ENCODE measurements at regions not wholly inside any gene's neighbourhood (a gene's known extent, or its start where the extent isn't known, plus 50 kb on each side); places are given as distances from the start of the nearest gene placed in this dataset.
A peak's percentile ranks its signal among the peaks of the same experiment; 100 is the strongest.

- no peak overlapping the region for H2AFZ ChIP-seq (ENCODE audit: low read length)
- H3K27ac Mint-ChIP-seq: peak overlapping the region in 1 of 3 experiments; percentile 44; a peak in 1 of 7 replicates
- H2BK15ac ChIP-seq (ENCODE audit: low read depth, low read length): no peak overlapping the region
Observed at GRCh38 chr1:55275151-55275748, 60.1 kb upstream of the USP24 start.

More at GRCh38 chr1:55275151-55275748, 60.1 kb upstream of the USP24 start:
- no peak overlapping the region for H2AK5ac ChIP-seq (ENCODE audit: insufficient read length, low read length)
- no peaks in the 10 kb centered on the region for H3K23me2 ChIP-seq (ENCODE audit: insufficient read length, low read depth, low read length, poor library complexity, severe bottlenecking)
- no peak overlapping the region for H2BK20ac ChIP-seq (ENCODE audit: low read depth, low read length, poor library complexity, severe bottlenecking)
- Mint-ChIP-seq H3K4me3 (no peak overlapping the region; a peak in 1 of 5 replicates), H3K9me3 (no peaks in the 10 kb centered on the region), H3K4me1 (peaks cover 17 to 23% of the 10 kb centered on the region in 2 experiments), H3K36me3 (ENCODE audit: insufficient read depth in 1 of 3, low read depth in 3 of 3) (no peaks in the 10 kb centered on the region), H3K27me3 (ENCODE audit: low read depth) (peaks cover 6% of the 10 kb centered on the region; the same call in 1 of the 2 replicates)
- no peak overlapping the region for H2BK120ac ChIP-seq (ENCODE audit: low read depth, low read length, poor library complexity, severe bottlenecking)
- no peak overlapping the region for H2BK12ac ChIP-seq (ENCODE audit: insufficient read length, low read depth, low read length)
- DNase-seq: no peak
- H4K8ac ChIP-seq (replicated peaks; ENCODE audit: insufficient read length, low read depth, low read length): no peak overlapping the region
- H3K4ac ChIP-seq (ENCODE audit: low read depth, low read length): no peak overlapping the region
- H3K79me2 ChIP-seq (ENCODE audit: insufficient read depth, low read length): no peaks in the 10 kb centered on the region
- no peaks in the 10 kb centered on the region for H3K27me3 ChIP-seq (ENCODE audit: insufficient read depth, low read length)
- no CpG with 5 or more reads among the region's 12 CpGs for WGBS (ENCODE audit: extremely low coverage, insufficient read length, low lambda C conversion rate)
- no peak overlapping the region for H3K18ac ChIP-seq (ENCODE audit: insufficient read length, low read depth, low read length)
- no peak overlapping the region for H4K91ac ChIP-seq (ENCODE audit: insufficient read length, low read depth, low read length)
- H3T11ph ChIP-seq (ENCODE audit: low read length): no peak overlapping the region
- H3K9ac ChIP-seq (ENCODE audit: extremely low read depth, insufficient read length, low read length): no peak overlapping the region
- H3K14ac ChIP-seq (ENCODE audit: insufficient read depth, low read length): no peak overlapping the region
- no peak overlapping the region for H3K27ac ChIP-seq (ENCODE audit: insufficient read length, low read depth, low read length)
- no peak overlapping the region for H3K56ac ChIP-seq (ENCODE audit: insufficient read length, low read depth, low read length)
- H3K23ac ChIP-seq (ENCODE audit: insufficient read length, low read depth, low read length): no peak overlapping the region
- H4K5ac ChIP-seq (ENCODE audit: insufficient read length, low read depth, low read length): no peak overlapping the region
- no peaks in the 10 kb centered on the region for H4K20me1 ChIP-seq (ENCODE audit: control insufficient read depth, insufficient read depth, insufficient read length)
- no peaks in the 10 kb centered on the region for H3K79me1 ChIP-seq (ENCODE audit: insufficient read depth, low read depth, low read length, poor library complexity, severe bottlenecking)
- H3K4me1 ChIP-seq (ENCODE audit: insufficient read depth, low read length): no peaks in the 10 kb centered on the region
- no peak overlapping the region for H3K4me2 ChIP-seq (ENCODE audit: insufficient read depth, insufficient read length, low read length)
- no peaks in the 10 kb centered on the region for H3K9me3 ChIP-seq (ENCODE audit: control insufficient read depth, low read depth, low read length)
- TF ChIP-seq, protein P1, sequence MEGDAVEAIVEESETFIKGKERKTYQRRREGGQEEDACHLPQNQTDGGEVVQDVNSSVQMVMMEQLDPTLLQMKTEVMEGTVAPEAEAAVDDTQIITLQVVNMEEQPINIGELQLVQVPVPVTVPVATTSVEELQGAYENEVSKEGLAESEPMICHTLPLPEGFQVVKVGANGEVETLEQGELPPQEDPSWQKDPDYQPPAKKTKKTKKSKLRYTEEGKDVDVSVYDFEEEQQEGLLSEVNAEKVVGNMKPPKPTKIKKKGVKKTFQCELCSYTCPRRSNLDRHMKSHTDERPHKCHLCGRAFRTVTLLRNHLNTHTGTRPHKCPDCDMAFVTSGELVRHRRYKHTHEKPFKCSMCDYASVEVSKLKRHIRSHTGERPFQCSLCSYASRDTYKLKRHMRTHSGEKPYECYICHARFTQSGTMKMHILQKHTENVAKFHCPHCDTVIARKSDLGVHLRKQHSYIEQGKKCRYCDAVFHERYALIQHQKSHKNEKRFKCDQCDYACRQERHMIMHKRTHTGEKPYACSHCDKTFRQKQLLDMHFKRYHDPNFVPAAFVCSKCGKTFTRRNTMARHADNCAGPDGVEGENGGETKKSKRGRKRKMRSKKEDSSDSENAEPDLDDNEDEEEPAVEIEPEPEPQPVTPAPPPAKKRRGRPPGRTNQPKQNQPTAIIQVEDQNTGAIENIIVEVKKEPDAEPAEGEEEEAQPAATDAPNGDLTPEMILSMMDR (conservative IDR thresholded peaks at IDR 0.05): no peak
- H2BK5ac ChIP-seq (ENCODE audit: insufficient read length, low read length): no peak overlapping the region

Data from H9 (cell line).